IMR-90 (cell line): ENCODE measurements at regions not wholly inside any gene's neighbourhood (a gene's known extent, or its start where the extent isn't known, plus 50 kb on each side); places are given as distances from the start of the nearest gene placed in this dataset.

Source experiments
- ATAC-seq: fragments of 200-7000 bp; cut with Tn5 transposase; 2 replicates; pipeline ENCODE4 v1.9.1; 2020; ENCODE audit warnings: low read depth, mild to moderate bottlenecking, moderate library complexity
- BruUV-seq: library from RNA; stranded (reverse); fragments of 400-500 nt; replicated peaks from 2 replicates; lab custom pipeline; 2021; lab: Mats Ljungman, UMichigan
- CTCF ChIA-PET: fragments of 300-600 bp; formaldehyde crosslinking; extraction: SDS; loops from one replicate; lab custom pipeline; 2021; ENCODE audit warnings: antibody characterized with exemption; lab: Yijun Ruan, JAX
- POLR2A ChIA-PET: fragments of 300-600 bp; sonication (Branson Sonifier 250); formaldehyde crosslinking; loops from one replicate; lab custom pipeline; 2022; ENCODE audit warnings: antibody characterized with exemption; ENCODE audit not compliant: unreplicated experiment; lab: Charles Lee
- DNase-seq: peaks from one replicate; pipeline ENCODE4 v3.0.0; 2013
- H2AFZ ChIP-seq: replicated peaks from 2 replicates; pipeline ENCODE3; 2013; ENCODE audit warnings: low read length, mild to moderate bottlenecking; ENCODE audit not compliant: poor library complexity
- H2AK5ac ChIP-seq: 2 replicates; pipeline ENCODE4 v1.6.1; 2013; ENCODE audit warnings: low read depth, low read length, inconsistent platforms
- H2AK9ac ChIP-seq: replicated peaks from 2 replicates; pipeline ENCODE3; 2013; ENCODE audit warnings: mild to moderate bottlenecking, low read depth, low read length, moderate library complexity; ENCODE audit not compliant: poor library complexity
- H2BK120ac ChIP-seq: 2 replicates; pipeline ENCODE4 v1.6.1; 2013; ENCODE audit warnings: low read depth, low read length, inconsistent platforms
- H2BK15ac ChIP-seq: 3 replicates; pipeline ENCODE4 v1.6.1; 2013; ENCODE audit warnings: low read depth, low read length, inconsistent platforms
- H2BK20ac ChIP-seq: 2 replicates; pipeline ENCODE4 v1.6.1; 2013; ENCODE audit warnings: low read depth, mild to moderate bottlenecking, inconsistent platforms, low read length, moderate library complexity
- H2BK5ac ChIP-seq: 2 replicates; pipeline ENCODE4 v1.6.1; 2013; ENCODE audit warnings: mild to moderate bottlenecking, low read depth, low read length, inconsistent platforms; ENCODE audit not compliant: poor library complexity, severe bottlenecking
- H3K14ac ChIP-seq: replicated peaks from 2 replicates; pipeline ENCODE4 v1.6.1; 2013; ENCODE audit warnings: low read depth, low read length, inconsistent platforms
- H3K18ac ChIP-seq: 2 replicates; pipeline ENCODE4 v1.6.1; 2013; ENCODE audit warnings: low read depth, low read length, control low read depth
- H3K23ac ChIP-seq: 2 replicates; pipeline ENCODE4 v1.6.1; 2013; ENCODE audit warnings: low read depth, low read length, inconsistent platforms
- H3K27ac ChIP-seq: 2 replicates; pipeline ENCODE4 v1.5.1; 2013; ENCODE audit warnings: mild to moderate bottlenecking, control low read depth, low read length; ENCODE audit not compliant: insufficient read depth
- H3K27me3 ChIP-seq: 2 replicates; pipeline ENCODE4 v1.6.1; 2013; ENCODE audit warnings: low read length; ENCODE audit not compliant: control insufficient read depth, insufficient read depth
- H3K36me3 ChIP-seq: 2 replicates; pipeline ENCODE4 v1.6.1; 2013; ENCODE audit warnings: low read length, mixed read lengths; ENCODE audit not compliant: control insufficient read depth, insufficient read depth
- H3K4ac ChIP-seq: 2 replicates; pipeline ENCODE4 v1.6.1; 2013; ENCODE audit warnings: low read depth, low read length, inconsistent platforms
- H3K4me1 ChIP-seq: 2 replicates; pipeline ENCODE4 v1.6.1; 2013; ENCODE audit warnings: low read length, mixed read lengths; ENCODE audit not compliant: control insufficient read depth, insufficient read depth
- H3K4me2 ChIP-seq: 2 replicates; pipeline ENCODE4 v1.6.1; 2013; ENCODE audit warnings: low read depth, mild to moderate bottlenecking, control low read depth, low read length, moderate library complexity
- H3K4me3 ChIP-seq: 2 replicates; pipeline ENCODE4 v1.5.1; 2013; ENCODE audit warnings: low read depth, mild to moderate bottlenecking, control low read depth, low read length, moderate library complexity; ENCODE audit not compliant: insufficient read depth
- H3K56ac ChIP-seq: 2 replicates; pipeline ENCODE4 v1.6.1; 2013; ENCODE audit warnings: low read length, inconsistent platforms; ENCODE audit not compliant: insufficient read depth; ENCODE audit errors: extremely low read depth
- H3K79me1 ChIP-seq, 2 experiments: 2 replicates each; pipeline ENCODE4 v1.6.1; 2013; ENCODE audit warnings: low read length in 2 of 2, inconsistent platforms in 1 of 2, low read depth in 1 of 2
- H3K9ac ChIP-seq: 2 replicates; pipeline ENCODE4 v1.6.1; 2013; ENCODE audit warnings: low read depth, low read length, control low read depth
- H3K9me1 ChIP-seq: 2 replicates; pipeline ENCODE4 v1.6.1; 2013; ENCODE audit warnings: low read length, inconsistent platforms; ENCODE audit not compliant: insufficient read depth
- H3K9me3 ChIP-seq: 2 replicates; pipeline ENCODE4 v1.6.1; 2013; ENCODE audit warnings: low read length; ENCODE audit not compliant: control insufficient read depth, insufficient read depth
- H4K20me1 ChIP-seq: 2 replicates; pipeline ENCODE4 v1.6.1; 2013; ENCODE audit warnings: low read length, inconsistent platforms; ENCODE audit not compliant: insufficient read depth
- H4K5ac ChIP-seq: 2 replicates; pipeline ENCODE4 v1.6.1; 2013; ENCODE audit warnings: mild to moderate bottlenecking, low read depth, low read length, control low read depth
- H4K8ac ChIP-seq, 2 experiments: 2 replicates each; pipeline ENCODE4 v1.6.1; 2013; ENCODE audit warnings: low read depth in 2 of 2, low read length in 2 of 2, control low read depth in 1 of 2, inconsistent platforms in 1 of 2
- H4K91ac ChIP-seq: 2 replicates; pipeline ENCODE4 v1.6.1; 2013; ENCODE audit warnings: low read depth, low read length, inconsistent platforms; ENCODE audit not compliant: insufficient read depth
- CHD1 ChIP-seq: IDR thresholded peaks from 2 replicates; pipeline ENCODE4 v1.6.1; 2012; ENCODE audit warnings: low read depth, low read length, improper control_type of control experiment
- RFX5 ChIP-seq: IDR thresholded peaks from 2 replicates; pipeline ENCODE4 v1.8.0; 2012; ENCODE audit warnings: low read depth, mild to moderate bottlenecking, low read length, moderate library complexity
- WGBS, 2 experiments: methylation state at CpG; one replicate each; pipeline versions ENCODE4 v1.1.5 to v1.1.7; 2013; ENCODE audit warnings: missing lambda C conversion rate in 2 of 2; ENCODE audit not compliant: insufficient read length in 1 of 2; ENCODE audit errors: extremely low coverage in 2 of 2; 5-methylcytosine and 5-hydroxymethylcytosine counted together
- dilution Hi-C: fragments of 300-500 bp; cut with HindIII; formaldehyde crosslinking; loops from one replicate; pipeline ENCODE4 v1.14.3; 2018; ENCODE audit warnings: low sequenced_read_pairs; ENCODE audit not compliant: unreplicated experiment
- in situ Hi-C: fragments of 300-500 bp; cut with MboI; formaldehyde crosslinking; loops from 3 replicates; pipeline ENCODE4 v1.14.3; 2019; ENCODE audit warnings: low sequenced_read_pairs, inconsistent platforms, mixed read lengths
- intact Hi-C: fragments of 100-400 bp; cut with micrococcal nuclease; formaldehyde crosslinking; loops from 2 replicates; pipeline ENCODE4 v1.10.0; 2022

GRCh38 chr10:17506390-17506789 lies 52.0 kb upstream of the ST8SIA6 start:
- Histone ChIP-seq H3K36me3 (no peaks in the 10 kb centered on the region), H4K5ac (no peak overlapping the region), H3K4me1 (peaks cover 12% of the 10 kb centered on the region), H3K9me1 (peaks cover 20% of the 10 kb centered on the region), H2AK9ac (no peak overlapping the region), H2BK120ac (peak overlapping the region; percentile 80), H4K20me1 (no peaks in the 10 kb centered on the region), H3K9ac (no peak overlapping the region), H3K4ac (peak overlapping the region; percentile 61; the same call in 1 of the 2 replicates), H3K27ac (no peak overlapping the region), H3K18ac (peak overlapping the region; percentile 30; the same call in 1 of the 2 replicates), H3K79me1 (peaks cover 0 to 5% of the 10 kb centered on the region in 2 experiments; a peak in 2 of 4 replicates), H2AFZ (no peak overlapping the region), H3K4me2 (no peak overlapping the region), H4K8ac (peak overlapping the region in 1 of 2 experiments; percentile 35; a peak in 1 of 4 replicates), H3K56ac (no peak overlapping the region), H3K9me3 (no peaks in the 10 kb centered on the region), H3K4me3 (no peak overlapping the region), H3K23ac (no peak overlapping the region), H3K14ac (peak overlapping the region; percentile 44), H2BK5ac (peak overlapping the region; percentile 24), H2BK20ac (peak overlapping the region; percentile 90), H2AK5ac (no peak overlapping the region), H2BK15ac (0 out of 3 replicates have a peak overlapping the region, but pooled peaks have one; percentile 41), H3K27me3 (no peaks in the 10 kb centered on the region), H4K91ac (no peak overlapping the region; the same call in 1 of the 2 replicates)
- no TSS peak for BruUV-seq
- DNase-seq, result no peak
- CTCF ChIA-PET, result no interaction called here
- POLR2A ChIA-PET, result no interaction called here
- TF ChIP-seq CHD1 (no peak), RFX5 (no peak)
- no peak for ATAC-seq
- in situ Hi-C loops, result no loop called here
- no CpG with 5 or more reads among the region's 6 CpGs for WGBS, 2 experiments
- dilution Hi-C loops, result no loop called here
- intact Hi-C loops, result no loop called here
